GM13976 (cell line): ENCODE measurements at regions not wholly inside any gene's neighbourhood (a gene's known extent, or its start where the extent isn't known, plus 50 kb on each side); places are given as distances from the start of the nearest gene placed in this dataset.

Source experiments
- DNase-seq: peaks from one replicate; pipeline ENCODE4 v3.0.0; 2012; ENCODE audit warnings: low spot score
- in situ Hi-C: fragments of 300-500 bp; cut with MboI; formaldehyde crosslinking; loops from one replicate; pipeline ENCODE4 v1.12.0; 2022; ENCODE audit warnings: low sequenced_read_pairs, mixed read lengths, inconsistent platforms; ENCODE audit not compliant: unreplicated experiment
- TF ChIP-seq, protein P1 (sequence below): IDR thresholded peaks from 2 replicates; pipeline ENCODE4 v1.5.1; 2012; ENCODE audit warnings: borderline replicate concordance, mild to moderate bottlenecking; ENCODE audit not compliant: insufficient read depth; ENCODE audit errors: extremely low read depth, missing control alignments, control extremely low read depth

GRCh38 chr12:43054085-43054484 is 464.5 kb upstream of the PRICKLE1 start:
- in situ Hi-C loops = no loop called here
- TF ChIP-seq, protein P1, sequence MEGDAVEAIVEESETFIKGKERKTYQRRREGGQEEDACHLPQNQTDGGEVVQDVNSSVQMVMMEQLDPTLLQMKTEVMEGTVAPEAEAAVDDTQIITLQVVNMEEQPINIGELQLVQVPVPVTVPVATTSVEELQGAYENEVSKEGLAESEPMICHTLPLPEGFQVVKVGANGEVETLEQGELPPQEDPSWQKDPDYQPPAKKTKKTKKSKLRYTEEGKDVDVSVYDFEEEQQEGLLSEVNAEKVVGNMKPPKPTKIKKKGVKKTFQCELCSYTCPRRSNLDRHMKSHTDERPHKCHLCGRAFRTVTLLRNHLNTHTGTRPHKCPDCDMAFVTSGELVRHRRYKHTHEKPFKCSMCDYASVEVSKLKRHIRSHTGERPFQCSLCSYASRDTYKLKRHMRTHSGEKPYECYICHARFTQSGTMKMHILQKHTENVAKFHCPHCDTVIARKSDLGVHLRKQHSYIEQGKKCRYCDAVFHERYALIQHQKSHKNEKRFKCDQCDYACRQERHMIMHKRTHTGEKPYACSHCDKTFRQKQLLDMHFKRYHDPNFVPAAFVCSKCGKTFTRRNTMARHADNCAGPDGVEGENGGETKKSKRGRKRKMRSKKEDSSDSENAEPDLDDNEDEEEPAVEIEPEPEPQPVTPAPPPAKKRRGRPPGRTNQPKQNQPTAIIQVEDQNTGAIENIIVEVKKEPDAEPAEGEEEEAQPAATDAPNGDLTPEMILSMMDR = no peak
- DNase-seq = no peak

- TF ChIP-seq, protein P1 = no peak
- DNase-seq = no peak
- in situ Hi-C loops = no loop called here
These were observed 462.9 kb upstream of the PRICKLE1 start for GRCh38 chr12:43052441-43052840.

- no peak for DNase-seq
- TF ChIP-seq, protein P1 = no peak
These were observed 454.7 kb upstream of the PRICKLE1 start for GRCh38 chr12:43044241-43044640.

DNA sequence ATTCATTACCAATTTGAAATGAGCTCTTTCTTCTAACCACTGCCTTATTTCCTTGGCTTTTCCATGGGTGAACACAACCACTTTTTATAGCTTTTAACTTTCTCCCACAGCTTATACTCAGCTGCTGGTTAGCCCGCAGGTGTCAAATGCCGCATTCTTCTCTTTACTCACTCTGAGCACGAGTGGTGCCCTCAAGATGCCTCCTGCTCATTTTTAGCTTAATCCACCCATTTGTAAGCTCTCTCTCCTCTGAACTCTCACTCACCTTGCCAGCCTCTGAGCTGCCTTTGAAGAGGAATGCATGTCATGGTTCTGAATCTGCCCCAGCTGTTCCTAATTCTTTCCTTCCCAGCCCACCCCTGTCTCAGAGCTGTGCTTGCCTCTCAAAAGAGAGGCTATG is 449.4 kb upstream of the PRICKLE1 start:
- DNase-seq = no peak
- in situ Hi-C loops = no loop called here
- TF ChIP-seq, protein P1 = no peak

More at GRCh38 chr12:43044241-43044640, 454.7 kb upstream of the PRICKLE1 start:
- in situ Hi-C loops = no loop called here

GRCh38 chr12:43029971-43030370 is 440.4 kb upstream of the PRICKLE1 start:
- no peak for DNase-seq
- in situ Hi-C loops = no loop called here
- TF ChIP-seq, protein P1 = no peak

GRCh38 chr12:43028826-43029225 is 439.3 kb upstream of the PRICKLE1 start:
- in situ Hi-C loops = no loop called here
- TF ChIP-seq, protein P1 = no peak
- DNase-seq = no peak

- no peak for DNase-seq
- TF ChIP-seq, protein P1 = no peak
- in situ Hi-C loops = no loop called here
These were observed 433.3 kb upstream of the PRICKLE1 start for GRCh38 chr12:43022838-43023237.
